ENCODE measurements at regions not wholly inside any gene's neighbourhood (a gene's known extent, or its start where the extent isn't known, plus 50 kb on each side); places are given as distances from the start of the nearest gene placed in this dataset.
A peak's percentile ranks its signal among the peaks of the same experiment; 100 is the strongest.

GRCh38 chr14:87566991-87567390 lies 426.0 kb downstream of the GALC start:
- peaks cover 14% of the 10 kb centered on the region; the same call in 1 of the 2 replicates for H3K4me1 ChIP-seq (replicated peaks)
- H3K4me3 ChIP-seq, result no peak overlapping the region
- H3K36me3 ChIP-seq, result no peaks in the 10 kb centered on the region
- H3K27me3 ChIP-seq (replicated peaks), result no peaks in the 10 kb centered on the region
- H3K9me3 ChIP-seq (replicated peaks), result no peaks in the 10 kb centered on the region
- peak overlapping the region; percentile 28 for H3K27ac ChIP-seq
- peak in 1 of 2 experiments; percentile 17 for DNase-seq (ENCODE audit: low read depth in 1 of 2, low spot score in 2 of 2)

DNA sequence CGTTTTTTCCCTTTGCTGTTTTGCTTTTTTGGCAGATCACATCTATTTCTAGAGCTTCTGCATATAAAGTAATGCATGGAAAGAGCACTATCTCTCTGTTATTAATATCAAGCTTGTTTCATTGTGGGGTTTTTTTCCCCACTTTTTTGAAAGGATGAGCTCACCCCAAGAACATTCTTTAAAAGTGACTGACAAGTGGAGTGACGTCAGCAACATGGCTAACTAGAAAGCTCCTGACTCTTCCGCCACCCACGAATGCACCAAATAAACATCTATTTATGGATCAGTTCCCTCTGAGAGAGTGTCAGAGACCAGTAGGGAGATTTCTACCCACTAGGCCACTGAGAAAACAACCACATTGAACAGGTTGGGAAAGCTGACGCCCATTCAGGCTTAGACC lies 445.4 kb downstream of the GALC start:
- Histone ChIP-seq H3K4me1 (replicated peaks) (0 out of 2 replicates have a peak, but pooled peaks cover 4% of the 10 kb centered on the region), H3K27me3 (replicated peaks) (no peaks in the 10 kb centered on the region), H3K36me3 (no peaks in the 10 kb centered on the region), H3K27ac (peak overlapping the region; percentile 47), H3K4me3 (no peak overlapping the region), H3K9me3 (replicated peaks) (no peaks in the 10 kb centered on the region)
- DNase-seq (ENCODE audit: low read depth in 1 of 2, low spot score in 2 of 2), result peak in 1 of 2 experiments; percentile 11

DNA sequence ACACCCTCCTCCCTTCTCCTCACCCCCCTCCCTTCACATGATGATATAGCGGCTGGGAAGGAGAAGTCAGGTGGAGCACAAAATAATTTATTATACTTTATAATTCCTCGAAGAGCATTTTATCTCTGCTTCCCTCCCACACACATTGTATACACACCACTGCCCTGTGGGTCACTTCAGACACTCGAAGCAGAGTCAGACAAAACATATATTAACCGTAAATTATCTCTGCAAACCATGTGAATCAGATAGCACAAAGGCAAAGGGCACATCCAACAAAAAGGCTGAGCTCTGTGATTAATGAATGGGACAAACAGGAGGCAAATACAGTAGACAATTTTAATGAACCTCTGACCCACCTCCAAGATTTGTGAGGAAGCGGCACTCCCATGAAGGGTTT lies 450.7 kb downstream of the GALC start:
- H3K27me3 ChIP-seq (replicated peaks), result no peaks in the 10 kb centered on the region
- no peaks in the 10 kb centered on the region for H3K9me3 ChIP-seq (replicated peaks)
- no peak for DNase-seq (ENCODE audit: low read depth in 1 of 2, low spot score in 2 of 2)
- H3K27ac ChIP-seq, result no peak overlapping the region
- H3K36me3 ChIP-seq, result no peaks in the 10 kb centered on the region
- H3K4me1 ChIP-seq (replicated peaks), result no peaks in the 10 kb centered on the region
- H3K4me3 ChIP-seq, result no peak overlapping the region

DNA sequence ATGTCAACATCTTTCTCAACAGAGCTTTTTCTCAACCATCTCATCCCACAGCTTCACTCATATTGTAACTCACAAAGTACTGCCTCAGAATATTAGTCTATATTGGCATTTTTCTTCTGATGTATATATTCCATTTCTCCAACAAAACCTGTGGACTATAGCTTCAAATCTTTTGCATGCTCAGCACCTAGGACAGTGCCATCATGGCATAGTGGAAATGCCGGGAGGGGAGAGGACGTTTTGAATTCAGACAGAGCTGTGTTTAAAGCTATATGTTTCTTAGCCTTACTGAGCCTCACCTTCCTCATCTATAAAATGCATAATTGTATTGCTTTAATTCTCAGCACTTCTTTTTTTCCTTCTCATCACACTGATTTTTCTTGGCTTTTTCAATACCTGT lies 452.6 kb downstream of the GALC start:
- Histone ChIP-seq H3K27ac (no peak overlapping the region), H3K9me3 (replicated peaks) (no peaks in the 10 kb centered on the region), H3K27me3 (replicated peaks) (no peaks in the 10 kb centered on the region), H3K4me1 (replicated peaks) (no peaks in the 10 kb centered on the region), H3K36me3 (no peaks in the 10 kb centered on the region), H3K4me3 (no peak overlapping the region)
- no peak for DNase-seq (ENCODE audit: low read depth in 1 of 2, low spot score in 2 of 2)

DNA sequence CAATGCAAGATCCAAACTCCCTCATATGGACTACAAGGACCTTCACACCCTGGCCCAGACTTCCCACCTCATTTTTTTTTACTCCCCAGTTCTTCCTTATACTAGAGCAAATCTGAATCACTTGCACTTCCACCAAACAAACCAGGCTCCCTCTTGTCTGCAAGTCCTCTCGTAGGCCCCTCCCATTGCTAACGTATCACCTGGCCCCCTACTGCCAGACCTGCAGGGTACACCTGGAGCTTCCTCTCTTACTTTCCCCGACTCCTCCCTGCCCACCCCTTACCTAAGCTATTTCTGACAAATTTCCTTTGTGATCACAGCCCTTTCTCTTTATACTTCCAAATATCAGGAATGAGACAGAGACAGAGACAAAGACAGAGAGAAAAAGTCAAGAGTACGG lies 463.9 kb downstream of the GALC start:
- H3K4me1 ChIP-seq (replicated peaks), result no peaks in the 10 kb centered on the region
- H3K4me3 ChIP-seq, result no peak overlapping the region
- no peak for DNase-seq (ENCODE audit: low read depth in 1 of 2, low spot score in 2 of 2)
- H3K27ac ChIP-seq, result no peak overlapping the region
- H3K36me3 ChIP-seq, result no peaks in the 10 kb centered on the region
- H3K9me3 ChIP-seq (replicated peaks), result no peaks in the 10 kb centered on the region
- no peaks in the 10 kb centered on the region for H3K27me3 ChIP-seq (replicated peaks)

DNA sequence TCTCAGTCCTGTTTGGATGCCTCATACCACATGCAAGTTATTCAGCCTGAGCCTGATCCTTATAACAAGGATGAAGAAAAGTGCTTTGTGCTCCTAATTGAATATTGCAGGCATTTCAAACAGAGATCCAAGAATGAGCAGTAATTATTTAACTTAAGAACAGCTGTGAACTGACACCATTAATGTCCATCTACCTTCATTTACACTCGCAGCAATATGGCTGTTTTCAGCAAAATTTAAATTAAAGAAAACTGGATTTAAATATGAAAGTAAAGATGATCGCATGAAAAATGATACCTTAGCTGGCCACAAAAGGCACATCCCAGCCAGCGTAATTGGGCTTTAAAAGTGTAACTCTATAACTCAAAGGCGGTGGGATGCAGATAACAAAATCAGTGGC lies 466.3 kb downstream of the GALC start:
- Histone ChIP-seq H3K27me3 (replicated peaks) (no peaks in the 10 kb centered on the region), H3K36me3 (no peaks in the 10 kb centered on the region), H3K27ac (no peak overlapping the region), H3K4me3 (no peak overlapping the region), H3K4me1 (replicated peaks) (no peaks in the 10 kb centered on the region), H3K9me3 (replicated peaks) (no peaks in the 10 kb centered on the region)
- DNase-seq (ENCODE audit: low read depth in 1 of 2, low spot score in 2 of 2), result no peak

DNA sequence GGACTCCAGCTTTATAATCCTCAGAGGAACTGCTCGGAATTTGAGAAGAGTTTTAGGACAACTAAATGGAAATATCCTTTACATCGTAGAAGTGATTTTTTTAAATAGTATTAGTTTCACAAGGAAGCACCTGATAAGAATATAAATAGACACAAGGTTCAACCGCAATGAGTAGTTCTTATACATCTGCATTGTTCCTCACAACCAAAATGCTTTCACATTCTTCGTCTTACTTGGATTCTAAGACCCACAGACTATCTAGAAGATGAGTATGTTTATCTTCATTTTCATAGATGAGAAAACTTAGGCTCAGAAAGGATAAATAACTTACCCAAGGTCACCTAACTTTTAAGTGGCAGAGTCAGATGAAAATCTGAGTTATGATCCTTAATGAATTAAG lies 469.0 kb downstream of the GALC start:
- no peak for DNase-seq (ENCODE audit: low read depth in 1 of 2, low spot score in 2 of 2)
- Histone ChIP-seq H3K9me3 (replicated peaks) (no peaks in the 10 kb centered on the region), H3K4me3 (no peak overlapping the region), H3K27ac (no peak overlapping the region), H3K27me3 (replicated peaks) (no peaks in the 10 kb centered on the region), H3K4me1 (replicated peaks) (no peaks in the 10 kb centered on the region), H3K36me3 (no peaks in the 10 kb centered on the region)

- Histone ChIP-seq H3K4me3 (no peak overlapping the region), H3K27ac (no peak overlapping the region), H3K36me3 (no peaks in the 10 kb centered on the region), H3K27me3 (replicated peaks) (no peaks in the 10 kb centered on the region), H3K9me3 (replicated peaks) (no peaks in the 10 kb centered on the region), H3K4me1 (replicated peaks) (no peaks in the 10 kb centered on the region)
- DNase-seq (ENCODE audit: low read depth in 1 of 2, low spot score in 2 of 2), result no peak
These were observed 470.4 kb downstream of the GALC start for GRCh38 chr14:87522575-87522974.

DNA sequence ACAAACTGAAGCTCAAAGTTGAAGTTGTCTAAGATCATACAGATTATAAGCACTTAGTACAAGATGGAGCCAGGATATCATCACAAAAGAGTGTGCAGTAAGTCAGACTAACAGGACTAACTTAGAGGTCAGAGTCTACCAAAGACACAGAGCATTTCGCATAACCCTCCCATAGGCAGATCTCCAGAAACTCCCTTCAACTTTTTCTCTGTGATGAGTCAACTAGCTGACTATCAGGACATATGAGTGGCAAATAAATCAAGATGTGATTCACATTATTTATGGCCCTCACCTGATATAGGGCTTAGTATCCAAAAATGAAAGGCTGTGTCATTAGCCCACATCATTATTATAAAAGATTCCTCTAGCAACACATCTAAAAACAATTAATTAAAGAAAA lies 484.6 kb downstream of the GALC start:
- Histone ChIP-seq H3K4me3 (no peak overlapping the region), H3K4me1 (replicated peaks) (no peaks in the 10 kb centered on the region), H3K27me3 (replicated peaks) (no peaks in the 10 kb centered on the region), H3K36me3 (no peaks in the 10 kb centered on the region), H3K9me3 (replicated peaks) (no peaks in the 10 kb centered on the region), H3K27ac (no peak overlapping the region)
- DNase-seq (ENCODE audit: low read depth in 1 of 2, low spot score in 2 of 2), result no peak

GRCh38 chr14:87503711-87504110 lies 489.3 kb downstream of the GALC start:
- Histone ChIP-seq H3K27me3 (replicated peaks) (no peaks in the 10 kb centered on the region), H3K9me3 (replicated peaks) (no peaks in the 10 kb centered on the region), H3K36me3 (no peaks in the 10 kb centered on the region), H3K4me3 (no peak overlapping the region), H3K27ac (no peak overlapping the region), H3K4me1 (replicated peaks) (no peaks in the 10 kb centered on the region)
- DNase-seq (ENCODE audit: low read depth in 1 of 2, low spot score in 2 of 2), result no peak

GRCh38 chr14:87497301-87497700 lies 495.7 kb downstream of the GALC start:
- Histone ChIP-seq H3K4me1 (replicated peaks) (no peaks in the 10 kb centered on the region), H3K36me3 (no peaks in the 10 kb centered on the region), H3K27me3 (replicated peaks) (no peaks in the 10 kb centered on the region), H3K27ac (no peak overlapping the region), H3K9me3 (replicated peaks) (no peaks in the 10 kb centered on the region), H3K4me3 (no peak overlapping the region)
- no peak for DNase-seq (ENCODE audit: low read depth in 1 of 2, low spot score in 2 of 2)

GRCh38 chr14:87494010-87494409 lies 499.0 kb downstream of the GALC start:
- Histone ChIP-seq H3K27ac (no peak overlapping the region), H3K9me3 (replicated peaks) (no peaks in the 10 kb centered on the region), H3K4me3 (no peak overlapping the region), H3K27me3 (replicated peaks) (no peaks in the 10 kb centered on the region), H3K4me1 (replicated peaks) (no peaks in the 10 kb centered on the region), H3K36me3 (no peaks in the 10 kb centered on the region)
- no peak for DNase-seq (ENCODE audit: low read depth in 1 of 2, low spot score in 2 of 2)

GRCh38 chr14:87492561-87492960 lies 500.4 kb downstream of the GALC start:
- no peak for DNase-seq (ENCODE audit: low read depth in 1 of 2, low spot score in 2 of 2)
- no peak overlapping the region for H3K27ac ChIP-seq
- H3K4me1 ChIP-seq (replicated peaks), result no peaks in the 10 kb centered on the region
- H3K4me3 ChIP-seq, result no peak overlapping the region
- no peaks in the 10 kb centered on the region for H3K36me3 ChIP-seq
- H3K9me3 ChIP-seq (replicated peaks), result no peaks in the 10 kb centered on the region
- no peaks in the 10 kb centered on the region for H3K27me3 ChIP-seq (replicated peaks)

GRCh38 chr14:87491816-87492215 lies 501.2 kb downstream of the GALC start:
- no peaks in the 10 kb centered on the region for H3K27me3 ChIP-seq (replicated peaks)
- no peaks in the 10 kb centered on the region for H3K9me3 ChIP-seq (replicated peaks)
- H3K36me3 ChIP-seq, result no peaks in the 10 kb centered on the region
- H3K4me3 ChIP-seq, result no peak overlapping the region
- H3K4me1 ChIP-seq (replicated peaks), result no peaks in the 10 kb centered on the region
- no peak overlapping the region for H3K27ac ChIP-seq
- no peak for DNase-seq (ENCODE audit: low read depth in 1 of 2, low spot score in 2 of 2)

DNA sequence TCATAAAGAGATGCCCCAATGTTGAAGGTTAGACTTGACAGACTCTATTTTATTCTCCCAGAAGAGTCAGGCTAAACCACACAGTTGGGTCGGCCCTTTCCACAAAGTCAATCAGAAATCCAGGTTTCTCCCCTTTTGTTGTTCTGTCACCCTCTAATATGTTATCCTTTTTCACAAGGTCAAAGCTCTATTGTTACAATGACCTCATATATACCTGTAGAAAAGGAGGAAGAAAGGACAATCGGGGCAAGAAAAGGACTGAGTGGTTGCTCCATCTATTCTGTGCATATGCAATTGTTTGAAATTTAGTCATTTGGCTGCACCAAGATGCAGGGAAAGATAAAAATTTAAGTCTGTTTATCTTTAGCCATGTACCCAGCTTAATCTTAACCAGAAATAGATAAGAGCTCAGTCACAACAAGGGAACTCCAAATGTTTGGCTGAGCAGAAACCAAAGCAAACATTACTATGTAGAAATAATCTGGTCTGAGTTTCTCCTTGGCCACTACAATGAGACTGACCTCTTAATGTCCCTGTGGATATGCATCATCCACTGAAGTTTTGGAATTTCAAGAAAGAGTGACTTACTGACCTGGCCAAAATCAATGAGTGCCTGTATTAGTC lies 503.7 kb downstream of the GALC start:
- no peaks in the 10 kb centered on the region for H3K4me1 ChIP-seq (replicated peaks)
- no peak overlapping the region for H3K4me3 ChIP-seq
- no peaks in the 10 kb centered on the region for H3K27me3 ChIP-seq (replicated peaks)
- no peak for DNase-seq (ENCODE audit: low read depth in 1 of 2, low spot score in 2 of 2)
- H3K27ac ChIP-seq, result no peak overlapping the region
- H3K36me3 ChIP-seq, result no peaks in the 10 kb centered on the region
- H3K9me3 ChIP-seq (replicated peaks), result no peaks in the 10 kb centered on the region
